ENCODE measurements at regions not wholly inside any gene's neighbourhood (a gene's known extent, or its start where the extent isn't known, plus 50 kb on each side); places are given as distances from the start of the nearest gene placed in this dataset.

DNA sequence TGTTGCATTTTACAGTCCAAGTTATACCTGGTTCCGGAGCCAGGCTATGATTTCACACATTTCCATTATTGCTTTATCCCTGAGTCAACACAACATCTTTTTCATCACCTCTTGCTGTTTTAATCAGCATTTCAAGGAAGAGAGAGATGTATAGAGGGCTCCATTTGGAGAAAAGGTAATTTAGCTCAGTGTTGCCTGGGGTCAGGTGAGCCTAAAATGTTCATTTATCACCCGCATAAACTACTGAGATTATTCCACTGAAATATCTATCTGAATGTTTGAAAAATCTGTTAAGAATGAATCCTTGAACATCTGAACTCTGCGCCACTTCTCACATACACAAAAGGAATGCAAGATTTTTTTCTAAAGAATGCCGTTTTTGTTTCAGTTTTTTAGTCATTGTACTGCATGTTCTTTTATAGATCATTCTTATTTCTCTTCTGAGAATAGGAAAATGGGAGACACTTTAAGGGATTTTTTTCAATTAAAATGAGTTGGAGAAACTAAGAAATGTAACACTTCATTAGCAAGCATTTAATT, 51.5 kb upstream of the AGTR1 start:
- CTCF ChIA-PET: no interaction called here
- POLR2A ChIA-PET: no interaction called here
- TF ChIP-seq FOXA1 (IDR thresholded peaks at IDR 0.05) (no peak), FOXM1 (IDR thresholded peaks at IDR 0.05; ENCODE audit: borderline replicate concordance) (no peak), SP1 (IDR thresholded peaks at IDR 0.05) (no peak), LEF1 (IDR thresholded peaks at IDR 0.05; ENCODE audit: borderline replicate concordance) (no peak), ELF4 (IDR thresholded peaks at IDR 0.05) (no peak), NFRKB (IDR thresholded peaks at IDR 0.05) (no peak), L3MBTL2 (conservative IDR thresholded peaks at IDR 0.05) (no peak), HDGF (IDR thresholded peaks at IDR 0.05; ENCODE audit: borderline replicate concordance) (no peak), FOXK2 (IDR thresholded peaks at IDR 0.05) (no peak)
- TF ChIP-seq, protein P1, sequence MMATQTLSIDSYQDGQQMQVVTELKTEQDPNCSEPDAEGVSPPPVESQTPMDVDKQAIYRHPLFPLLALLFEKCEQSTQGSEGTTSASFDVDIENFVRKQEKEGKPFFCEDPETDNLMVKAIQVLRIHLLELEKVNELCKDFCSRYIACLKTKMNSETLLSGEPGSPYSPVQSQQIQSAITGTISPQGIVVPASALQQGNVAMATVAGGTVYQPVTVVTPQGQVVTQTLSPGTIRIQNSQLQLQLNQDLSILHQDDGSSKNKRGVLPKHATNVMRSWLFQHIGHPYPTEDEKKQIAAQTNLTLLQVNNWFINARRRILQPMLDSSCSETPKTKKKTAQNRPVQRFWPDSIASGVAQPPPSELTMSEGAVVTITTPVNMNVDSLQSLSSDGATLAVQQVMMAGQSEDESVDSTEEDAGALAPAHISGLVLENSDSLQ (IDR thresholded peaks at IDR 0.05): no peak
- DNase-seq (ENCODE audit: extremely low spot score): no peak

All from HEK293T (cell line).